ENCODE measurements at regions not wholly inside any gene's neighbourhood (a gene's known extent, or its start where the extent isn't known, plus 50 kb on each side); places are given as distances from the start of the nearest gene placed in this dataset.
"Not testable (repeated sequence)": the region's sequence is repeated elsewhere in the genome, so short reads cannot be mapped to it uniquely, and the experiment has no call there.

DNA sequence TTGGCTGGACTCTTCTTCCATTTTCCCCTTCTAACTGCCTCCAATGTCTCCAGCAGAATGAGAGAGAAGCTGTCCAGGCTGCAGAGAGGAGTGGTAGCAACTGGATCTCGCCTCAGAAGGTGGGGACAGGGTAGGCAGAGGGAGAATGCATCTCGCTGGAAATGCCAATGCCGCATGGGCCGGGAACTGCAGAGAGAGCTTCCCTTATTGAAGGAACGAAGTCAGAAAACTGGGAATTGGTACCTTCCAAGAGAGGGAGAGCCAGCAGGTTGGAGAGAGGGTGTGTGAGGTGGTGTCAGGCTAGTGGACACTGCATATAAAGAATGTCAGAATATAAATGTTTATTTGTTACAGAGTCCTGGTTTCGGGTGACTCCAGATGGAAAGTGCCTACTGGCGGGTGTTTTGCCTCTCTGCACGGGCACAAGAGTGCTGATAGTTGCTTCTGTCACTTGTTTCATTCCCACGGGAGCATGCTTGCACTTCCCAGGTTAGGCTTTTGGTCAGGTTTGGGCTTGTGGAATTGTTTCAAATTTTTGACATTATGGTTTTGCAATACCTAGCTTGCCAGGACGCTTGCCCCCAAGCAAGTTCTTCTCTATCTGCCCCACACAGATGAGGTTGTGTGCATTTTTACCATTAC lies 156.8 kb upstream of the STS start:
- DNase-seq, result no peak

DNA sequence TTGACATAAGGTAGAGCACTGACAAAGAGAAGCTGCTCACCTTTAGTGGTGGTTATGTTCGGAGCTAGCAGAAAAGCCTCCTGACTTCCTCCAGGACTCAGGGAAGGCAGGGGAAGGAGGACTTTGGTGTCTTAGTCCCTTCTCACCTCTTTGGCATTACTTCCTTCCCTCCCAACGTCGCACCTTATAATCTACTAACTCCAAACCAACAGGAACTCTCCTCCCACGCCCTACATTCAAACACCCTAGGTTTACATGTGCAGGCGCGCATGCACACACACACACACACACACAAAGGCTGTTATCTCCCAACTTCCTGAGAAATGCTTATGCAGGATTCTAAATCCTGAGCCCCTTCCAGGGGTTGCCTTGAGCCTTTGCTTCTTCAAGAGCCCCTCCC lies 157.7 kb upstream of the STS start:
- no peak for DNase-seq

DNA sequence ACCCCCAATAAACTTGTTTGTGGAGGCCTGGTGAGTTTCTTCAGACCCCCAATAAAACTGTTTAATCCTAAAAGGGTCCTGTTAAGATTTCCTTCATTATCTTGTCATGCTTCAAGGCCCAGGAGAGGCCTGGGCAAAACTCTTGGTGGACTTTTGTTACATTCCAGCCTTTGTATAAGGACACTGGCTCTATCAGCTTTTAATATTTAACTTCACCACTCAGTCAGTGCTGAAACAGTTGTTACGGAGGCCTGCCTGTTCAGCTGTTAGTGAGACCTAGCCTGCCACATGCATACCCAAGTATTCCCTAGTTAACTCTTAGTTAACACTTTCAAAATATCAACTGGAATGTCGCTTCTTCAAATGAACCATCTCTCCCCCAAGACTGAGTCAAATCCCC lies 158.8 kb upstream of the STS start:
- not testable (repeated sequence) for DNase-seq

DNA sequence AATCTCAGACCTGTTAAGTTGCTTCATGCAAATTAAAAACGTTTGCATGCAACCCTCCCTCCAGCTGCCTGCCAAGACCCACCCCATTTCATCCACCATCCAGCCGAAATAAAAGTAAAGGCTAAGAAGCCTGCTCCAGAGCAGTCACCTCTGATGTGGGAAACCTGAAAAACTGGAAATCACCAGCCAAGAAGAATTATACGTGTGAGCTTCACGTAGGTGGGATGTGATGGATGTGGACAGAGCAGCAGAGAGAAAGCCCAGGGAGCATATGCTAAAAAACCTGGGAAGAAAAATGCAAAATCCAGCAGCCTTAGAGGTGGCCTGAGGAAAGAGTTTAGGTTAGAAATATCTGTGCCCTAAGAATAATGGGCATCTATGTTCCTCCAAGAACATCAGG lies 160.6 kb upstream of the STS start:
- peak; percentile 8 for DNase-seq

DNA sequence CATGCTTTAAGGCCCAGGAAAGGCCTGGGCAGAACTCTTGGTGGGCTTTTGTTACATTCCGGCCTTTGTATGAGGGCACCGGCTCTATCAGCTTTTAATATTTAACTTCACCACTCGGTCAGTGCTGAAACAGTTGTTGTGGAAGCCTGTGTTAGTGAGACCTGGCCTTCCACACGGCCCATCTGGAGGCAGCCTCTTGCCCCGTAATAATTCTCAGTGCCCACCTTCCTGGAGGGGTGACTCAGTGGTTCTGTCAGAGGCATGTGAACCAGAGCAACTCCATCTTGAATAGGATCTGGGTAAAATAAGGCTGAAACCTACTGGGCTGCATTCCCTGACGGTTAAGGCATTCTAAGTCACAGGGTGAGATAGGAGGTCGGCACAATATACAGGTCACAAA lies 162.0 kb upstream of the STS start:
- DNase-seq, result no peak

DNA sequence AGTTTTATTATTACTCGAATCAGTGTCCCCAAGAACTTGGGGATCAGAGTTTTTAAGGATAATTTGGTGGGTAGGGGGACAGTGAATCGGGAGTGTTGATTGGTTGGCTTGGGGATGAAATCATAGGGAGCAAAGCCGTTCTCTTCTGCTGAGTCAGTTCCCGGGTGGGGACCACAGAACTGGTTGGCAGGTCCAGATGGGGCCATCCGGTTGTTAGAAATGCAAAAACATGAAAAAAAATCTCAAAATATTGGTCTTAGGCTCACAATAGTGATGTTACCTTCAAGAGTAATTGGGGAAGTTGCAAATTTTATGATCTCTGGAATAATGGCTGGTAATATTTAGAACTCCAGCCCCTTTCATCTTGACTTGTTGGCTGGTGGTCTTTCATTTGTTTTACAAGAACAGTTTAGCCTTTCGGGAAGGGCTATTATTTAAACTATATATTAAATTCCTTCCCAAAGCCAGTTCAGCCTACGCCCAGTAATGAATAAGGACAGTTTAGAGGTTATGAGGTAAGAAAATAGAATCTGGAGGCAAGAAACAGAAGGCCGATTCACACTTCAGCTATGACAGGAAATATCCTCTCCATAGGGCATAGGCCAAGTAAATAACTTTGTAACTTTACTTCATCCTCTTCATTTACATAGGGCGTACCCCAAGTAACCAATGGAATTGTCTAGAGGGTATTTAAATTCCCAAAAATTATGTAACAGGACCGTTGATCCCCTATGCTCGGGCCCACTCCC lies 164.1 kb upstream of the STS start:
- no peak for DNase-seq

DNA sequence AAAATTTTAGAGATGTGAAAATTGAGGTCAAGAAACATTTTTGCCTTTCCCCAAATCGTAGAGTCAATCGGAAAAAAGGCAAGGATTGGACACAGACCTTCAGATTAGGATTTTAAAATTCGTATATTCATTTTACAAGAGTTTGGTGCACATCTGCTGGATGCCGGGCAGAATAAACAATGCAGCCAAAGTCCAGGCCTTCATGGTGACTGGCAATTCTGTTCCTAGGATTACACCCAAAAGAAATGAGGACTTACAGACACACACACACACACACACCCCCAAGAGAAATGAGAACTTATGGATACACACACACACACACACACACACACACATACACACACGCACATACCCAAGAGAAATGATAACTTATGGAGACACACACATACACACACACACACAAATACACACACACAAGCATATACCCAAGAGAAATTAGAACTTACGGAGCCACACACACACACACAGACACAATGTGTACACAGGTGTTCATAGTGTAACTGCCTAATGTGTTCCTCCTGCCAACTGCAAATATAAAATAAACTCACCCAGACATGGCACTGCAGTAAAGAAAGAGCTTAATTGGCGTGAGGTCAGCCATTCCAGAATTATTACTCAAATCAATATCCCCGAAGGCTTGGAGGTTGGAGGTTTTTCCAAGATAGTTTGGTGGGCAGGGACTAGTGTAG lies 165.7 kb upstream of the STS start:
- no peak for DNase-seq

DNA sequence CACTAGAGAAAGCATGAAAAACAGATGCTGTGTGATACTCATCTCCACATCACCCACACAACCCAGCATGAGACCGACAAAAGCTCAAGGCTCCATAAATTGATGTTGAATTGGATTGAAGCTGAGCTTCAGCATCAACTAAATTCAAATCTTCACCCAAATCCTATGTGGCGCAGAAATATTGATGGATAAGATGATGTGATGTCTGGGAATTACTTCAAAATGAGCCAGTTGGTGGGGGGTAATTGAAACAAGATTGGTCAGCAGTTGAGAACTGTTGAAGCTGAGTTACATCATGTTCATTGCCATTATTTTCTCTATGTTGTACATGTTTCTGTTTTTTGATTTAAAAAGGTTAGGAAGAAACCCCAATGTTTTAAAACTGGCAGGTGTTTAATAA lies 166.5 kb upstream of the STS start:
- no peak for DNase-seq

DNA sequence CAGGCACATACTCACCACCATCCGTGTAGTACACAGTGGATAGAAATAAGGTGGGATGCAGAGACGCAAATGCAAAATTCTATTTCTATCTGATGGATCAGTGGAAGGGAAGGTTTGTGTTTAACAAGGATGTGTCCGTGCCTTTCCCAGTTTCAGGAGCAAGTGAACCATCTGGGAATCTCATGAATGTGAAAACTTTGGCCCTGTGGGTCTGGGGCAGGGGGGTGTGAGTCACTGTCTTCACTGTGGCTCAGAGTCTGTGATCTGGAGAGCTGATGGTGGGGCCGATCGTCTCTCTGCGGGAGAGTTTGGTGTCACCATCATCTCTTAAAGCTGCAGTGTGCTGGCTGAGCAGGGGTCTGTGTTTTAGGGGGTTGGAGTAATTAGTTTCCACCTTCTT lies 179.3 kb upstream of the STS start:
- no peak for DNase-seq

DNA sequence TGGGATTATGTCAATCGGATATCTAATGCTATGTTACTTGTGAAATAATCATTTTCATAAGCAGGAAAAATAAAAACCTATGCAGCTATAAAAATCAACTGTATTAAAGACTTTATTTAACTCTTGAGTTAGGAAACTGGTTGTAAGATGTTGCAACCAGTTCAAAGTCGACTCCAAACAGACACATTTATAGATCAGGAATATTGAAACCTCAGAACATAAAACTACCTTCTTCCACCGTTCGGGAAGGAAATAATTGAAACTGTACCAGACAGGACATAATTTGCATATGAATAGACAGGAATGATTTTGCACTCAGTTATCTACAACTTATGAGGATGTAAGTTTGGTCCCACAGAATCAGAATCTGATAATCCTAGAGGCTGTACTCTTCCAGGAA lies 181.8 kb upstream of the STS start:
- no peak for DNase-seq

DNA sequence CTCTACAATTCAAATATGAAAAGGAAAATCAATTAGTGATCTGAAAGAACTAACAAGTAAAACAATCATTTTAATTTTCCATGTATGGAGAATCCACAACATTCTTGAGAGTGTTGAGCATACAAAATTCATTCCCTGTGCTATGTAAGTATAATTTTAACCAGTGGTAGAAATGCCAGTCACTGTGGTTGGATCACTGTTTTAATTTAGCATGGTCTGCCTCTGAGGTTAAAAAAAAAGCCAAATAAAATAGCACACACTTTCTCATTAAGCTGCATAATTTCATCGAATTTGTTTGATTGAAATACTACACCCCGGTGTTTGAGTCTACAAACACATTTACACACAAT lies 185.5 kb upstream of the STS start:
- no peak for DNase-seq

DNA sequence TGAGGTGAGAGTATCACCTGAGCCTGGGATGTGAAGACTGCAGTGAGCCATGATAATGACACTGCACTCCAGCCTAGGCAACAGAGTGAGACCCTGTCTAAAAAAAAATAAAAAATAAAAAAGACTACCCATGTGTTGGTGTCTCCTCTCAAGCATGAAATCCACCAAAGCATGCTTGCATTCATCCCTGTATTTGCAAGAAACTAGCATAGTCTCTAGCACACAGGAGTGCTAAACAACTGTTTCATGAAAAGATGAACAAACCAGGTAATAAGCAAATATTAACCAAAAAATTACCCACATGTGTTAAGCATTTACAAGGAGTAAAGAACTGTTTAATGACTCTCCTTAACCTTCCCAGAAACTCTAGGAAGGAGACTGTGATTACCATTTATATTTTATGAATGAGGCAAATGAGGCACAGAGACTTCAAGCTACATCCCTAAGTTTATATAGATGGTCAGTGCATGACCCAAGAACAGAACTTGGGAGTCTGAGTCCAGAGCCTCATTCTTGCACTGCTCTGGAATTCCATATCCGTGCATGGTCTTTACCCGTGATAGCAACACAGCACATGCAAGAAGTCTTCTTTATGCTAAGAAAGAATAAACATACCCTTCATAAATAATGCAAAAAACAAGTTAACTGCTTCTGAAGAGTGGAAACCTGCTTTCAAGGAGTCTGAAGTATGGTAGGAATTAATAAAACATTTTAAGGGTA lies 186.1 kb upstream of the STS start:
- no peak for DNase-seq

DNA sequence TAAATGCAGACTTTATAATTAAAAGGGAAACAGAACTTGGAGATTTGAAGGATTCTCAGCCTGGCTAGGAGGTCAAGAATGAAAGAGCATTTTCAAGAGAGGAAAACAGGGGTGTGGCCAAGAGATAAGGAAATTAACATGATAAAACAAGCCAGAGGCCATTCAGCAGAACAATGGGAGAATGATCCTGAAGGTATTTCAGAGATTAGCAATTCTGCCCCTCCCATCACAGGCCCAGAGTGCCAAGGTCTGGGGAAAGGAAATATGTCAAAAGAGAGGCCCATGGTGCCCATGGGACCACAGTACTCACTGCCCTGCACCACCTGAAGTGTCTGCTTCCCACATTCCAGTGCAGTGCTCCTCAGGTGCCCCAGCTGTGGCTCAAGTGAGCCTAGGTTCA lies 188.5 kb upstream of the STS start:
- no peak for DNase-seq

DNA sequence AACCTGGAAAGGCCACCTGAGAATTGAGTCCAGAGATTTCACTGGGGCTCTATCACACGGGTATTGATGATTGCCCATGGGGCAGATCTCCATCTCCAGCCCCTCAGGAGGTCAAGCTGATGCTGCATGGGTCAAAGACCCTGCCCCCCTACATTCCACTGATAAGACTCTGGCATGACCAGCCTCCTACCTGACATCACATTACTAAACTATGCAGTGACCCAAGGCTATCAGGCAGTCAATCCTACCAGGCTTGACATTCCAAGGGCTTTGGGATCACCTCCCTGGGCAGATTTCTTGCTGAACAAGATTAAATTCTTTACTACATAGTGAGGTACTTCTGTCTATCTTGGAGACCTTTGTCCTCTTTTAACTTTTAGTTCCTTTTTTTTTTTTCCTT lies 192.7 kb upstream of the STS start:
- DNase-seq, result no peak

DNA sequence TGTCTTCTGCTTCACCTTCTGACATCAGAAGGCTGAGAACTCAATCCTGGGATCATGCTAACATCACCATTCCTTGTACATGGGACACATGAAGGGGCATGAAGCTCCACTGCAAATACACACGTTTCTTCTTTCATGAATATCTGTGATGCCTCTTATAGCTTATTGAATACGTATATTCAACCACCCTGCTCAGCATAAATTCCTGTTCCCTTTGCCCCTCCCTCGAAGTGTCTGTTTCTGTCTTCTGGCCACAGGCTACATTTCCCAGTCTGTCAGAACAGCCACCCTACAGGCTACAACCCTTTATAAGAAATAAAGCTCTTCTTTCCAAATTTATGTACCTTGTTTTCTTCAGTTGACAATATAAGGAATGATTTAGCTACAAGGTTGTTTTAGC lies 201.3 kb upstream of the STS start:
- no peak for DNase-seq

DNA sequence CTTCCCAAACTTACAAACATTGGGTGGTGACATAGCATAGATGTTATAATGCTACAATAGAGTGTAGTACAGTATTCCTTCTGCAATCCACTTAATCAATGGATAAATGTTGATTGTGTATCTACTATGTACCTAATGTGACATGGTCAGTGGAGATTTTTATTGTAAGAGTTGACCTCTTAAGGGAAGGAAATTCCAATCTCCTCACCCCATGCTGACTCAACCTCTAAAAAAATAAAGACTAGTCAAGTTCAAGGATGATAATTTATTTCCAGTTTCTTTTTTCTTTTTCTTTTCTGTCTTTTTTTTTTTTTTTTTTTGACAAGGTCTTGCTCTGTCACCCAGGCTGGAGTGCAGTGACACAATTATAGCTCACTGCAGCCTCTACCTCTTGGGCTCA lies 206.5 kb upstream of the STS start:
- no peak for DNase-seq

DNA sequence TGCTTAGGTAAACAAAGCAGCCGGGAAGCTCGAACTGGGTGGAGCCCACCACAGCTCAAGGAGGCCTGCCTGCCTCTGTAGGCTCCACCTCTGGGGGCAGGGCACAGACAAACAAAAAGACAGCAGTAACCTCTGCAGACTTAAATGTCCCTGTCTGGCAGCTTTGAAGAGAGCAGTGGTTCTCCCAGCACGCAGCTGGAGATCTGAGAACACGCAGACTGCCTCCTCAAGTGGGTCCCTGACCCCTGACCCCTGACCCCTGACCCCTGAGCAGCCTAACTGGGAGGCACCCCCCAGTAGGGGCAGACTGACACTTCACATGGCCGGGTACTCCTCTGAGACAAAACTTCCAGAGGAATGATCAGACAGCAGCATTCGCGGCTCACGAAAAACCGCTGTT lies 214.6 kb upstream of the STS start:
- DNase-seq, result not testable (repeated sequence)

DNA sequence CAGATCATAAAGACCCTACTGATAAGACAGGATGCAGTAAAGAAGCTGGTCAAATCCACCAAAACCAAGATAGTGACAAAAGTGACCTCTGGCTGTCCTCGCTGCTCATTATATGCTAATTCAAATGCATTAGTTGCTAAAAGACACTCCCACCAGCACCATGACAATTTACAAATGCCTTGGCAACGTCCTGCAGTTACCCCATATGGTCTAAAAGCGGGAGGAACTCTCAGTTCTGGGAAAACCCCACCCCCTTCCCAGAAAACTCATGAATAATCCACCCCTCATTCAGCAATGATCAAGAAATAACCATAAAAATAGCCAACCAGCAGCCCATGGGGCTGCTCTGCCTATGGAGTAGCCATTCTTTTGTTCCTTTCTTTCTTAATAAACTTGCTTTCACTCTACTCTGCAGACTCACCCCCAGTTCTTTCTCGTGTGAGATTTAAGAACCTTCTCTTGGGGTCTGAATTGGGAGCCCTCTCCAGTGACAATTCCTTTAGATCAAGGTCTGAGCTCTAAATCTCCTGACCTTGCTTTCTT lies 217.1 kb upstream of the STS start:
- no peak for DNase-seq

DNA sequence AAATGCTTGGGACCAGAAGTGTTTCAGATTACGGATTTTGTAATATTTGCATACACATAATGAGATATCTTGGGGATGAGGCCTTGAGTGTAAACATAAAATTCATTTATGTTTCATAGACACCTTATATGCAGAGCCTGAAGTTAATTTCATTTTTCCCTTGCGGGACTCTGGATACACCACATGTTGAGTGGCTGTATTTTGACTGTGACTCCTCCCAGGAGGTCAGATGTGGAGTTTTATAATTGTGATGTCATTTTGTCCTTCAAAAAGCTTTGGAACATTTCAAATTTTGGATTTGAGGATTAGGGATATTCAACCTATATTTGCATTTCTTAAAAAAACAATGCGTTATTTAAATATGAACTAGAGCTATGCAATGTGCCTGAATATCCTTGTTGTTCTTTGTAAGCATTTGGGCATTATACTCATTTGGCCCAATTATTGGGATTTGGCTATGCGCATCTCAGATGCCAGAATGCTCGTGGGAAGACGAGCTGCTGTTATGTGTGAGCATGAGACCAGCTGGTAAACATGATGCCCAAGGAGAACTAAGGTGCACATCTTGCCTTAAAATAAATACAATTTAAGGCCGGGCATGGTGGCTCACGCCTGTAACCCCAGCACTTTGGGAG lies 223.0 kb upstream of the STS start:
- DNase-seq, result no peak

DNA sequence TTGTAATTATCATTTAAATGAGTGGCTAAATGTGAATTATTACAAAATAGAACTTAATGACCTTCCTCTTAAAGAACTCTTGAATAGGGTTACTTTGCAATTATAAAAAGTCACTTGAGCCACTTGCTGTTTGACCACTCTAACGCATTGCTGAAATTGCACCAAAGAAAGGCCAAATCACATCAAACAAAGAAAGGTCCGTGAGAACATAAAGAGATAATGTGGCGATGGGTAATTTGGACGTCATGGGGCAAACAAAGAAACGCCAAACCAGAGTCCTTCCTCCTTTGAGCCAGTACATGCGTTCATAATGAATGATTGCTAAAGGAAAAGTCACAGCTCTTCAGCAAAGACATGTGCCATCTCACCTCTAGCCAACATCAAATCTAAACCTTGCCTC lies 229.8 kb upstream of the STS start:
- no peak for DNase-seq

DNA sequence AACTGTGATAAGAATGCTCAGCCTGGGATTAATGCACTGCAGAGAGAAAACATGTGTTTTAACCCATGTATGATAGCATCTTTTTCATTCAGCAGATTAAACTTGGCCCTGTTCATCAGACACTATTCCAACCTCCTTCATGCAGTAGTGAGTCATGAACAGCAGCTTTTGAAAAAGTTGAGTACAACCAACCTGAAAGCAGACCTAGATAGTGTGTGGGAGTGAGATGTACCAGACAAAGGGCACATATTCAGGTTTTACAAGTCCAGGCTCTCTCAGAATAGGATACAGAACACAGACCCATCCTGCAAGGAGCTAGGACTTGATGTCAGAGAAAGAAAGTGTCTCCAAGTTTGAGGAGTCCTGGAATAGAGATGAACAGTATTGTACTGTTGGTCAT lies 237.3 kb upstream of the STS start:
- no peak for DNase-seq

DNA sequence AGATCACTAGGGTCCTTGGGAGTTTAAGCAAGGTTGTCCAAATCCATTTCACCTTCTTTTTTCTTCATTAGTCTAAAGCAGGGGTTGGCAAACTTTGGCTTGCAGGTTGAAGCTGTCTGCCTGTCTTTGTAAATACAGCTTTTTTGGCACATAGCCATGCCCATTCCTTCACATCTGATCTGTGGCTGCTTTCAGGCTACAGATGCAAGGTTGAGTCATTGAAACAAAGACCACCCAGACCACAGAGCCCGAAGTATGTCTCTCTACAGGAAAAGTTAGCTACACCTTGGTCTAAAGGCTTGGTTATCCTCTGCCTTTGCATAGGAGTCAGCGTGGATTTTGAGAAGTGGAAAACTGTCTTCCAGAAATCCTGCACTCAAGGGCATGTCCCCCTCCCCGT lies 238.1 kb upstream of the STS start:
- no peak for DNase-seq

DNA sequence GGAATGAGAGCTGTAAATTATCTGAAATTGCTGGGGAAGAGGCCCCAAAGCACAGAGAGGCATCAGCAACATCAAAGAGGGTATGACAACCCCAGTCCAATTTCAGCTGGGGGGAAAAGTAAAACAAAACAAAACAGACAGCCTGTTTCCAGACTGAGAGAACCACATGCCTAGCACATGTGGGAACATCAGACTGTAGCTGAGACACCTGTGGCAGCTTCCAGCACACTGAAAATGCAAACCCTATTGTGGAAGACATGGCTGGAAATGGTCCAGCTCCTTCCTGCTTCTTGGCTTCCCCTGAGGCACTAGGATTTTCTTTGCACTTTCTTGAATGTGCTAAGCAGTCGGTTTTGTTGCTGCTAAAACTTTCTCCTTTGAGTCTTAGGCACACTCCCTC lies 240.9 kb upstream of the STS start:
- DNase-seq, result no peak

Data from tongue (tissue), 1 donor.